Stimulated activated CD4-positive, alpha-beta T cell treated with anti-CD3 and anti-CD28 coated beads, Interleukin-2, amount 100 ng/mL, for 48 hours (primary cell): ENCODE measurements at regions not wholly inside any gene's neighbourhood (a gene's known extent, or its start where the extent isn't known, plus 50 kb on each side); places are given as distances from the start of the nearest gene placed in this dataset.

Experiments
- DNase-seq, 2 donors: peaks; one replicate each; pipeline ENCODE4 v3.0.0-alpha.2; 2020

GRCh38 chr14:62597143-62597542 lies 448.1 kb downstream of the KCNH5 start:
- no peak for DNase-seq

DNA sequence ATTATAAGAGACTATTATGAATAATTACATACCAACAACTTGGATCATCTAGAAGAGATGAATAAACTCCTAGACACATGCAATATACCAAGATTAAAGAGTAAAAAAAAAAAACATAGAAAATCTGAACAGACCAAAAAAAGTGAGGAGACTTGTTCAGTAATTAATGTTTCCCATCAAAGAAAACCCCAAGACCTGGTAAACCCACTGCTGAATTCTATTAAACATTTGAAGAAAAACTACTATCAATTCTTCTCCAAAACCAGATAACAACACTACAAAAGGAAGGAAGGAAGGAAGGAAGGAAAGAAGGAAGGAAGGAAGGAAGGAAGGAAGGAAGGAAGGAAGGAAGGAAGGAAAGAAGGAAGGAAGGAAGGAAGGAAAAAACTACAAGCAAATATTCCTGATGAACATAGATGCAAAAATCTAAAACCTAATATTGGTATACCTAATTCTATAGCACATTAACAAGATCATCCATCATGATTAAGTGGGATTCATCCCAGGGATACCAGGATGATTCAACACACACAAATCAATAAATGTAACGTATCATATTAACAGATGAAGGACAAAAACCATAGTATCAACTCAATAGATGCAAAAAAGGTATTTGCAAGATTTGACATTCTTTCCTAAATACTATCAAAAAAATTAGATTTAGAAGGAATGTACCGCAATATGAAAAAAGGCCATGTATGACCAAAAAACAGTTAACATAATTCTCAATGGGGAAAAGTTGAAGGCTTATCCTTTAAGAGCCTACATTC lies 445.5 kb downstream of the KCNH5 start:
- DNase-seq, result no peak

- no peak for DNase-seq
These were observed 442.5 kb downstream of the KCNH5 start for GRCh38 chr14:62602712-62603111.

DNA sequence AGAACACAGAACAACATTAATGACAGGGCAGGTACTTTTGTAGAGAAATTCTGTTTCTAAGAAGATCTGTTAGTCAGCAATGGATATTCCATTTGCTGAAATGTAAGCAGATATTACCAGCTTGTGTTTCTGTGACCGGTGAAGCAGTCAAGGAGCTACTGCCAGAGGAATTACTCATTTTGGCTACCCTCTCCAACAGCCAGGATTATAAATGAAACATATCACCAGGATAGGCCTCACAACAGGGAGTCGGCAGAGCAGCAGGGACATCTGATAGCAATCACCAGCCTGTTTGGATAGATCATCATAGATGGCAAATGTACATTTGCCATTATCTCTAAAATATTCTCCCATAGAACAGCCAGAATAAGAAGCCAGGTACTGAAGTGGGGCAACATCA lies 440.7 kb downstream of the KCNH5 start:
- DNase-seq, result no peak

DNA sequence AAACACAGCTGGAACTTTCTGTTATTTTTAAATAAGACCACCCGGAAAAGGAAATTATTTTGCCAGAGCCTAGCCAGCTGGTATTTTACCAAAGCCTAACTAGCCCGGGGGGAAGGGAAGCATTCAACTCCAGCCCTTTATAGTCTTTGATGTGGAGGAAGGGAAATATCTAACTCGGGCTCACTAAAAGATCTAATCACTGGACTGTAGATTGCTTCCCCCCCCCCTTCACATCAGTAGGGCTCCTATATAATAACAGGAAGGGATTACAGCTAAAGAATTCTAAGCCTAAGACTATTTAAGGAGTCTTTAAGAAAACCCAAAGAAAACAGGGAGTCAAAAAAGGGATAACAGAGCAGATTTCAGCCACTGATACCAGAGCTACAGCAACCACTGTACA lies 431.1 kb downstream of the KCNH5 start:
- no peak for DNase-seq

DNA sequence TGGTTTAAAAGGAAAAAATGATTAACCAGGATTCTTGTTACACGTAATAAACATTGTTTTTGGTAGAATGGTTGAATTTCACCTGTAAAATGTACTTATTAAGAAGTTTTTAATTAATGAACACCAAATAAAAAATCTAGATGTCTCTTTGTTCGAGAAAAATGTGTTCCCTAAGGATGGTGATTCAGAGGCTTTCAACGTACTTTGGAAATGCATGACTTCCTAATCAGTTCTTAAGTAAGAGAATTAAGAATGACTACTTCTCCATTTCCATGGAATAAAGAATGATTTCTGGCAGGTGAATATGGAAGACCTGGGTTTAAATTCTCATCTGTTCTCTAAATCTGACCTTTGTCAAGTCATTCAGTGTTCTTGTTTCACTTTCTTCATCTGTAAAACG lies 428.6 kb downstream of the KCNH5 start:
- DNase-seq, result no peak

- no peak for DNase-seq
These were observed 418.8 kb downstream of the KCNH5 start for GRCh38 chr14:62626416-62626815.

- no peak for DNase-seq
These were observed 416.0 kb downstream of the KCNH5 start for GRCh38 chr14:62629176-62629725.

DNA sequence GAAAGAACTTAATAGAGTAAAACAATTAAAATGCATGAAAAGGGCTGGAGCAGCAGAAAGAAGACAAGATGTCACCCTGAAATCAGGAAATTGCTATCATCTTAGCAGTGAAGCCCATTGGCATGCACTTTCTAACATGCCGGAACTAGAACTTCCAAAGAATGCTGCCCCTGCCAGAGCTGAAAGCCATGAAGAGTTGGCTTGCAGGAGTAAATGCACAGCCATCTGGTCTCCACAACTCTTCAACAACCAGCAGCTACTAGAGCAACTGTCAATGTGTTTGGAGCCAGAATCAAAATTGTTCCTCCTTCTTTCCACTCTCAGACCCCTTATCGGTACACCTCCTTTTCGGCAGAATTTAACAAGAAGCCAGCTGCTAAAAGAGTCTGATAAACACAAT lies 414.1 kb downstream of the KCNH5 start:
- no peak for DNase-seq

DNA sequence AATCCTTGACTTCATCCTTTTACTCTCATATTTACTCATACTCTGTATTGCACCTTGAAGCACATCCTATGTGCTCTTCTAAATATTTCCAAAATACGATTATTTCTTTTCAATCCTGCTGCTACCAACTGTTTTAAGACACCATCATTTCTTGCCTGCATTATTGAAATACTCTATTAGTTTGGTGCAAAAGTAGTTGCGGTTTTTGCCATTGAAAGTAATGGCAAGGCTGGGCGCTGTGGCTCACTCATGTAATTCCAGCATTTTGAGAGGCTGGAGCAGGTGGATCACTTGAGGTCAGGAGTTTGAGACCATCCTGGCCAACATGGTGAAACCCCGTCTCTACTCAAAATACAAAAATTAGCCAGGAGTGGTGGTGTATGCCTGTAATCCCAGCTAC lies 412.5 kb downstream of the KCNH5 start:
- DNase-seq, result no peak

- no peak for DNase-seq
These were observed 399.6 kb downstream of the KCNH5 start for GRCh38 chr14:62645649-62646048.
